H1 (cell line): ENCODE measurements at regions not wholly inside any gene's neighbourhood (a gene's known extent, or its start where the extent isn't known, plus 50 kb on each side); places are given as distances from the start of the nearest gene placed in this dataset.

Experiments
- CTCF ChIA-PET: fragments of 300-600 bp; sonication (Branson Sonifier 250); formaldehyde crosslinking; loops from one replicate; lab custom pipeline; 2021; ENCODE audit not compliant: partially characterized antibody; lab: Charles Lee
- POLR2A ChIA-PET: fragments of 300-600 bp; sonication (Branson Sonifier 250); formaldehyde crosslinking; loops from one replicate; lab custom pipeline; 2021; ENCODE audit warnings: inconsistent platforms; ENCODE audit not compliant: partially characterized antibody; lab: Charles Lee
- DNase-seq, 2 experiments: peaks; one replicate each; pipeline versions ENCODE4 v3.0.0 to v3.0.0-alpha.2; 2010 to 2022; ENCODE audit warnings: low spot score in 2 of 2, low read depth in 1 of 2, mixed read lengths in 1 of 2
- FAIRE-seq: peaks from 2 replicates; lab custom pipeline; 2011; peaks lifted over from hg19 to GRCh38; lab: Jason Lieb, UNC
- H2AFZ ChIP-seq: 2 replicates; pipeline ENCODE4 v1.8.1; 2012; ENCODE audit warnings: low read length, inconsistent platforms
- H2AK5ac ChIP-seq: 2 replicates; pipeline ENCODE4 v1.6.1; 2013; ENCODE audit warnings: low read depth, low read length
- H2BK120ac ChIP-seq: replicated peaks from 2 replicates; pipeline ENCODE3; 2013; ENCODE audit warnings: low read depth, low read length, inconsistent platforms
- H2BK12ac ChIP-seq: 2 replicates; pipeline ENCODE4 v1.6.1; 2013; ENCODE audit warnings: low read depth, low read length
- H2BK15ac ChIP-seq: 2 replicates; pipeline ENCODE4 v1.6.1; 2013; ENCODE audit warnings: low read length
- H2BK20ac ChIP-seq: 2 replicates; pipeline ENCODE4 v1.6.1; 2013; ENCODE audit warnings: low read length
- H2BK5ac ChIP-seq: 2 replicates; pipeline ENCODE4 v1.6.1; 2013; ENCODE audit warnings: low read depth, low read length
- H3K14ac ChIP-seq: 2 replicates; pipeline ENCODE4 v1.6.1; 2013; ENCODE audit warnings: inconsistent platforms; ENCODE audit not compliant: insufficient read length
- H3K18ac ChIP-seq: 2 replicates; pipeline ENCODE4 v1.6.1; 2013; ENCODE audit warnings: low read length; ENCODE audit errors: extremely low read depth
- H3K23ac ChIP-seq: 2 replicates; pipeline ENCODE4 v1.6.1; 2013; ENCODE audit warnings: inconsistent platforms; ENCODE audit not compliant: insufficient read length
- H3K23me2 ChIP-seq: 2 replicates; pipeline ENCODE4 v1.6.1; 2013; ENCODE audit warnings: low read depth, low read length
- H3K27ac ChIP-seq: 2 replicates; pipeline ENCODE4 v1.6.1; 2011; ENCODE audit warnings: low read depth, low read length, inconsistent platforms
- H3K27me3 ChIP-seq, 4 experiments: replicated peaks in 1 of 4; 1 replicate in 1 of 4; 2 replicates in 3 of 4; pipeline versions ENCODE4 v1.6.1 to v1.8.1; 2011 to 2013; ENCODE audit warnings: low read length in 3 of 4, mild to moderate bottlenecking in 3 of 4, inconsistent platforms in 2 of 4, mixed read lengths in 2 of 4, moderate library complexity in 1 of 4; ENCODE audit not compliant: control insufficient read depth in 3 of 4, insufficient read depth in 3 of 4; ENCODE audit errors: extremely low read depth in 1 of 4
- H3K36me3 ChIP-seq, 4 experiments: 2 replicates each; pipeline versions ENCODE4 v1.6.1 to v1.8.1; 2011 to 2013; ENCODE audit warnings: mild to moderate bottlenecking in 4 of 4, low read length in 3 of 4, moderate library complexity in 2 of 4, control low read depth in 1 of 4, inconsistent platforms in 1 of 4; ENCODE audit not compliant: insufficient read depth in 4 of 4, control insufficient read depth in 2 of 4
- H3K4ac ChIP-seq: replicated peaks from 2 replicates; pipeline ENCODE3; 2013; ENCODE audit warnings: low read length, low read depth, mixed read lengths, inconsistent platforms; ENCODE audit not compliant: insufficient read length
- H3K4me1 ChIP-seq, 4 experiments: replicated peaks in 1 of 4; 1 replicate in 1 of 4; 2 replicates in 3 of 4; pipeline versions ENCODE4 v1.6.1 to v1.8.1; 2011 to 2013; ENCODE audit warnings: low read length in 3 of 4, inconsistent platforms in 2 of 4, mixed read lengths in 1 of 4; ENCODE audit not compliant: insufficient read depth in 4 of 4, control insufficient read depth in 3 of 4
- H3K4me2 ChIP-seq, 2 experiments: 2 replicates each; pipeline versions ENCODE4 v1.6.1 to v1.8.1; 2011 to 2013; ENCODE audit warnings: low read depth in 2 of 2, low read length in 2 of 2, control low read depth in 1 of 2, inconsistent platforms in 1 of 2, mild to moderate bottlenecking in 1 of 2; ENCODE audit not compliant: insufficient read depth in 1 of 2
- H3K4me3 ChIP-seq, 4 experiments: fragments of 200-600, 300-600 bp in 1 of 4; sonication (generic), shearing (Covaris generic), sonication (Bioruptor Twin) in 1 of 4; 2 replicates each; pipeline versions ENCODE4 v1.5.1 to v1.8.1; 2011 to 2016; ENCODE audit warnings: low read length in 4 of 4, low read depth in 3 of 4, control low read depth in 2 of 4, inconsistent platforms in 2 of 4, mild to moderate bottlenecking in 2 of 4, mixed read lengths in 1 of 4, moderate library complexity in 1 of 4; ENCODE audit not compliant: insufficient read depth in 2 of 4; ENCODE audit errors: extremely low read depth in 1 of 4
- H3K56ac ChIP-seq: replicated peaks from 2 replicates; pipeline ENCODE3; 2013; ENCODE audit warnings: low read depth, mild to moderate bottlenecking, mixed read lengths, low read length, inconsistent platforms; ENCODE audit not compliant: insufficient read length
- H3K79me1 ChIP-seq: 2 replicates; pipeline ENCODE4 v1.6.1; 2013; ENCODE audit warnings: low read depth, low read length, control low read depth
- H3K79me2 ChIP-seq, 2 experiments: 2 replicates each; pipeline versions ENCODE4 v1.6.1 to v1.8.1; 2012 to 2013; ENCODE audit warnings: low read length in 2 of 2, mild to moderate bottlenecking in 2 of 2, inconsistent platforms in 1 of 2; ENCODE audit not compliant: insufficient read depth in 2 of 2, control insufficient read depth in 1 of 2
- H3K9ac ChIP-seq, 4 experiments: replicated peaks in 1 of 4; 1 replicate in 1 of 4; 2 replicates in 3 of 4; pipeline versions ENCODE4 v1.6.1 to v1.8.1; 2011 to 2013; ENCODE audit warnings: low read depth in 3 of 4, low read length in 3 of 4, control low read depth in 2 of 4, mild to moderate bottlenecking in 2 of 4, moderate library complexity in 2 of 4, inconsistent platforms in 1 of 4; ENCODE audit errors: extremely low read depth in 1 of 4
- H3K9me3 ChIP-seq, 2 experiments: 2 replicates each; pipeline versions ENCODE4 v1.6.1 to v1.8.1; 2012 to 2013; ENCODE audit warnings: mild to moderate bottlenecking in 2 of 2, moderate library complexity in 2 of 2, control low read depth in 1 of 2, inconsistent platforms in 1 of 2, low read depth in 1 of 2, low read length in 1 of 2, mixed read lengths in 1 of 2; ENCODE audit not compliant: insufficient read depth in 2 of 2
- H4K20me1 ChIP-seq, 2 experiments: replicated peaks in 1 of 2; 2 replicates each; pipeline versions ENCODE3 to v1.8.1; 2011 to 2013; ENCODE audit warnings: inconsistent platforms in 2 of 2, low read length in 2 of 2, mild to moderate bottlenecking in 1 of 2; ENCODE audit not compliant: insufficient read depth in 2 of 2, control insufficient read depth in 1 of 2
- H4K5ac ChIP-seq: 2 replicates; pipeline ENCODE4 v1.6.1; 2013; ENCODE audit warnings: low read length, low read depth, mixed read lengths, inconsistent platforms; ENCODE audit not compliant: insufficient read length
- H4K8ac ChIP-seq: 2 replicates; pipeline ENCODE4 v1.8.0; 2013; ENCODE audit warnings: mild to moderate bottlenecking, moderate library complexity, low read length, inconsistent platforms; ENCODE audit not compliant: insufficient read depth; ENCODE audit errors: extremely low read depth
- H4K91ac ChIP-seq: replicated peaks from 2 replicates; pipeline ENCODE3; 2013; ENCODE audit warnings: low read length, mixed read lengths, inconsistent platforms; ENCODE audit not compliant: insufficient read length
- CBX8 ChIP-seq: fragments of 300-800, 300-1000 bp; sonication (generic); IDR thresholded peaks from 2 replicates; pipeline ENCODE4 v1.7.1; 2016; ENCODE audit warnings: low read depth, low read length, borderline replicate concordance
- EGR1 ChIP-seq: IDR thresholded peaks from 2 replicates; pipeline ENCODE4 v1.6.1; 2011; ENCODE audit warnings: low read depth, low read length, borderline replicate concordance
- FOSL1 ChIP-seq: IDR thresholded peaks from 2 replicates; pipeline ENCODE4 v1.6.1; 2011; ENCODE audit warnings: mild to moderate bottlenecking, low read depth, low read length, moderate library complexity; ENCODE audit not compliant: insufficient read depth
- GTF2F1 ChIP-seq: IDR thresholded peaks from 2 replicates; pipeline ENCODE4 v1.6.1; 2012; ENCODE audit warnings: low read depth, low read length, improper control_type of control experiment, borderline replicate concordance
- HDAC6 ChIP-seq: IDR thresholded peaks from one replicate; pipeline ENCODE4 v1.7.1; 2012; ENCODE audit warnings: low read depth, mild to moderate bottlenecking, inconsistent platforms, low read length, moderate library complexity
- MAFK ChIP-seq: IDR thresholded peaks from 2 replicates; pipeline ENCODE4 v1.6.1; 2012; ENCODE audit warnings: low read depth, mild to moderate bottlenecking, improper control_type of control experiment, low read length
- RBBP5 ChIP-seq: IDR thresholded peaks from 2 replicates; pipeline ENCODE4 v1.7.1; 2012; ENCODE audit warnings: low read depth, mild to moderate bottlenecking, inconsistent platforms, low read length, moderate library complexity, borderline replicate concordance
- SIX5 ChIP-seq: IDR thresholded peaks from 2 replicates; pipeline ENCODE4 v1.6.1; 2011; ENCODE audit warnings: mild to moderate bottlenecking, low read depth, low read length
- SRF ChIP-seq: IDR thresholded peaks from 2 replicates; pipeline ENCODE4 v1.6.1; 2011; ENCODE audit warnings: mild to moderate bottlenecking, low read depth, low read length, moderate library complexity
- USF2 ChIP-seq: IDR thresholded peaks from 2 replicates; pipeline ENCODE4 v1.6.1; 2011; ENCODE audit warnings: low read length, improper control_type of control experiment
- YY1 ChIP-seq: IDR thresholded peaks from 2 replicates; pipeline ENCODE4 v1.6.1; 2011; ENCODE audit warnings: low read depth, mild to moderate bottlenecking, low read length
- WGBS, 2 experiments: shearing (Covaris generic) in 1 of 2; methylation state at CpG; one replicate each; pipeline versions ENCODE4 v1.1.6 to v1.1.7; 2013 to 2015; ENCODE audit warnings: low lambda C conversion rate in 2 of 2, mixed read lengths in 2 of 2, inconsistent platforms in 1 of 2, low coverage in 1 of 2, missing lambda C conversion rate in 1 of 2; ENCODE audit not compliant: insufficient replicate concordance in 2 of 2, insufficient coverage in 1 of 2, insufficient read length in 1 of 2; ENCODE audit errors: extremely low coverage in 1 of 2, missing lambda C conversion rate in 1 of 2; 5-methylcytosine and 5-hydroxymethylcytosine counted together
- TF ChIP-seq, protein P1 (sequence below): IDR thresholded peaks from 2 replicates; pipeline ENCODE4 v1.6.1; 2012; ENCODE audit warnings: inconsistent platforms

DNA sequence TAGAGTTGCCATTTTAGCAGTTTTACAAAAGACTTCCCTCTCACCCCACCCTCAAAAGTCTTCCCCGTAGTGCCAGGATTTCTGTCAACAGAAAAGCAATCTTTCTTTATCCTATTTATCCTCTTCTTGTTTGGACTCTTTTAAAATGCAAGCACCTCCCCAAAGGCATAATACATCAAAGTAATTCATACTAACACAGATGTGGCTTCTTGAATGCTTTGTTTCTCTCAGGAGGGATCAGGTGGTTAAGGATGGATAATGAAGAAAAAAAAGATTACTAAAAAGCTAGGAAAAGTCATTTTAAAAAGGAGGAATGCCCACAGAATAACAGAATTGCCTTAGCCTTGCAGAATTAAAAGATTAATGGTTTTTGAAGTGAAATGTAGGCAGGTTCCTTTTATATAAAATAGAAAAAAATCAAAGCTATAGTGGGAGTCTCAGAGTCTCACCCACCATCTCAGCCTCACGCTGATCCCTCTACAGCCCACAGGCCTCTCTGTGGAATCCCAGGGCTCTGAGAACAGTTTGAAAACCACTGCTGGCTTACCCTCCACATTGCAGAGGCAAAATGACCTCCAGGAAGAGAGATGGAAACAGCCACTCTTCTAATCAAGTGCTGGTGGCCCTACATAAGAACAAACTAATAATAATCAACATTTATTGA, 102.2 kb downstream of the GCNT1 start:
- Histone ChIP-seq H3K4me2 (no peak overlapping the region), H3K79me2 (no peaks in the 10 kb centered on the region), H2AFZ (no peak overlapping the region)
- TF ChIP-seq HDAC6 (no peak), EGR1 (no peak), GTF2F1 (no peak), SIX5 (no peak), FOSL1 (no peak), SRF (no peak), MAFK (no peak), RBBP5 (no peak), CBX8 (no peak), YY1 (no peak), USF2 (no peak)
- TF ChIP-seq, protein P1, sequence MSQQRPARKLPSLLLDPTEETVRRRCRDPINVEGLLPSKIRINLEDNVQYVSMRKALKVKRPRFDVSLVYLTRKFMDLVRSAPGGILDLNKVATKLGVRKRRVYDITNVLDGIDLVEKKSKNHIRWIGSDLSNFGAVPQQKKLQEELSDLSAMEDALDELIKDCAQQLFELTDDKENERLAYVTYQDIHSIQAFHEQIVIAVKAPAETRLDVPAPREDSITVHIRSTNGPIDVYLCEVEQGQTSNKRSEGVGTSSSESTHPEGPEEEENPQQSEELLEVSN = no peak

More for the DNA sequence above, 102.2 kb downstream of the GCNT1 start:
- Histone ChIP-seq H3K18ac (no peak overlapping the region), H2BK12ac (no peak overlapping the region), H3K79me1 (no peaks in the 10 kb centered on the region), H2BK20ac (no peak overlapping the region), H3K14ac (no peak overlapping the region), H3K27me3 (no peaks in the 10 kb centered on the region), H4K5ac (no peak overlapping the region), H4K91ac (no peak overlapping the region), H3K4ac (no peak overlapping the region), H3K4me1 (0 out of 7 replicates have a peak, but pooled peaks cover 0 to 2% (median 0%) of the 10 kb centered on the region in 4 experiments), H3K23ac (no peak overlapping the region), H3K27ac (no peak overlapping the region), H3K23me2 (no peaks in the 10 kb centered on the region), H2AK5ac (no peak overlapping the region), H3K36me3 (no peaks in the 10 kb centered on the region), H4K20me1 (no peaks in the 10 kb centered on the region), H2BK5ac (no peak overlapping the region), H3K9ac (no peak overlapping the region), H3K56ac (no peak overlapping the region), H4K8ac (no peak overlapping the region), H2BK120ac (no peak overlapping the region), H3K4me3 (no peak overlapping the region), H2BK15ac (no peak overlapping the region), H3K9me3 (no peaks in the 10 kb centered on the region; a peak in 2 of 4 replicates)
- DNase-seq = no peak
- ChIA-PET POLR2A (no interaction called here), CTCF (no interaction called here)
- FAIRE-seq = no peak
- WGBS, 2 experiments = 85% methylated on average over 2 of the region's 2 CpGs; no CpG with 5 or more reads in 1 of the 2 experiments
